SK-N-SH treated with all-trans-retinoic acid at 6 μM for 48 hours (cell line): ENCODE measurements at regions not wholly inside any gene's neighbourhood (a gene's known extent, or its start where the extent isn't known, plus 50 kb on each side); places are given as distances from the start of the nearest gene placed in this dataset.

Source experiments
- ATAC-seq: fragments of 200-7000 bp; cut with Tn5 transposase; 3 replicates; pipeline ENCODE4 v1.9.1; 2020; ENCODE audit warnings: mild to moderate bottlenecking, moderate library complexity
- ARNTL ChIP-seq: fragments of 450-650 bp; formaldehyde crosslinking; IDR thresholded peaks from 2 replicates; pipeline ENCODE4 v1.5.0; 2020; ENCODE audit warnings: low read depth, mild to moderate bottlenecking, moderate library complexity, borderline replicate concordance
- BACH2 ChIP-seq: fragments of 250-450 bp; sonication (Bioruptor Pico); IDR thresholded peaks from 2 replicates; pipeline ENCODE4 v1.9.0; 2021; ENCODE audit warnings: mild to moderate bottlenecking, borderline replicate concordance
- CSDC2 ChIP-seq: fragments of 250-450 bp; sonication (Bioruptor Pico); IDR thresholded peaks from 2 replicates; pipeline ENCODE4 v1.5.0; 2020; ENCODE audit warnings: mild to moderate bottlenecking, moderate library complexity
- CSRNP3 ChIP-seq: fragments of 250-450 bp; sonication (Bioruptor Pico); IDR thresholded peaks from 2 replicates; pipeline ENCODE4 v1.5.1; 2021; ENCODE audit warnings: mild to moderate bottlenecking, moderate library complexity
- ESRRG ChIP-seq: fragments of 250-450 bp; sonication (Bioruptor Pico); IDR thresholded peaks from 2 replicates; pipeline ENCODE4 v1.6.1; 2021; ENCODE audit warnings: mild to moderate bottlenecking
- GLIS3 ChIP-seq: fragments of 250-450 bp; sonication (Bioruptor Pico); IDR thresholded peaks from 2 replicates; pipeline ENCODE4 v1.5.0; 2020; ENCODE audit warnings: mild to moderate bottlenecking, moderate library complexity
- ISL1 ChIP-seq: fragments of 250-450 bp; sonication (Bioruptor Pico); IDR thresholded peaks from 2 replicates; pipeline ENCODE4 v2.1.2; 2022; ENCODE audit warnings: mild to moderate bottlenecking, moderate library complexity
- OSR1 ChIP-seq: fragments of 250-450 bp; sonication (Bioruptor Pico); IDR thresholded peaks from 2 replicates; pipeline ENCODE4 v1.8.0; 2022; ENCODE audit warnings: moderate library complexity, mild to moderate bottlenecking, inconsistent platforms
- PATZ1 ChIP-seq: fragments of 250-450 bp; sonication (Bioruptor Pico); IDR thresholded peaks from 2 replicates; pipeline ENCODE4 v1.8.0; 2020; ENCODE audit warnings: mild to moderate bottlenecking, moderate library complexity, borderline replicate concordance
- POU6F1 ChIP-seq: fragments of 250-450 bp; sonication (Bioruptor Pico); IDR thresholded peaks from 2 replicates; pipeline ENCODE4 v1.8.0; 2021; ENCODE audit warnings: low read depth, mild to moderate bottlenecking, moderate library complexity, borderline replicate concordance
- PPARA ChIP-seq: fragments of 250-450 bp; sonication (Bioruptor Pico); IDR thresholded peaks from 2 replicates; pipeline ENCODE4 v1.5.0; 2020; ENCODE audit warnings: mild to moderate bottlenecking, borderline replicate concordance
- RARB ChIP-seq: fragments of 250-450 bp; sonication (Bioruptor Pico); IDR thresholded peaks from 2 replicates; pipeline ENCODE4 v1.8.0; 2021; ENCODE audit warnings: mild to moderate bottlenecking, moderate library complexity
- SNAI2 ChIP-seq: fragments of 250-450 bp; sonication (Bioruptor Pico); IDR thresholded peaks from 2 replicates; pipeline ENCODE4 v1.5.0; 2020; ENCODE audit warnings: mild to moderate bottlenecking, moderate library complexity
- TOX ChIP-seq: fragments of 250-450 bp; sonication (Bioruptor Pico); IDR thresholded peaks from 2 replicates; pipeline ENCODE4 v1.8.0; 2021; ENCODE audit warnings: mild to moderate bottlenecking, moderate library complexity, borderline replicate concordance
- TSHZ2 ChIP-seq: fragments of 250-450 bp; sonication (Bioruptor Pico); IDR thresholded peaks from 2 replicates; pipeline ENCODE4 v1.5.0; 2020; ENCODE audit warnings: mild to moderate bottlenecking, moderate library complexity
- ZC3H10 ChIP-seq: fragments of 250-450 bp; sonication (Bioruptor Pico); IDR thresholded peaks from 2 replicates; pipeline ENCODE4 v1.5.1; 2021; ENCODE audit warnings: mild to moderate bottlenecking, moderate library complexity
- ZFP3 ChIP-seq: fragments of 250-450 bp; sonication (Bioruptor Pico); IDR thresholded peaks from 2 replicates; pipeline ENCODE4 v1.5.0; 2020; ENCODE audit warnings: mild to moderate bottlenecking, moderate library complexity
- ZNF565 ChIP-seq: fragments of 450-650 bp; formaldehyde crosslinking; conservative IDR thresholded peaks from 2 replicates; pipeline ENCODE4 v1.5.0; 2020; ENCODE audit warnings: low read depth, mild to moderate bottlenecking, moderate library complexity
- ZNF70 ChIP-seq: fragments of 450-650 bp; formaldehyde crosslinking; IDR thresholded peaks from 2 replicates; pipeline ENCODE4 v1.5.0; 2020; ENCODE audit warnings: mild to moderate bottlenecking, moderate library complexity
- ZNF8 ChIP-seq: fragments of 450-650 bp; formaldehyde crosslinking; IDR thresholded peaks from 2 replicates; pipeline ENCODE4 v1.5.0; 2020; ENCODE audit warnings: mild to moderate bottlenecking, moderate library complexity

GRCh38 chr3:27559381-27559780, 75.2 kb upstream of the SLC4A7 start (continued):
- TF ChIP-seq POU6F1 (CRISPR knock-in tag): no peak
- TF ChIP-seq ZFP3 (CRISPR knock-in tag): no peak
- TF ChIP-seq PATZ1 (CRISPR knock-in tag): no peak

GRCh38 chr3:27557411-27557810, 73.2 kb upstream of the SLC4A7 start:
- TF ChIP-seq ZFP3 (CRISPR knock-in tag) (no peak), BACH2 (CRISPR knock-in tag) (no peak), ZNF70 (CRISPR knock-in tag) (no peak), ESRRG (CRISPR knock-in tag) (no peak), TSHZ2 (CRISPR knock-in tag) (no peak), CSRNP3 (no peak), ZNF8 (CRISPR knock-in tag) (no peak), PPARA (CRISPR knock-in tag) (no peak), PATZ1 (CRISPR knock-in tag) (no peak), RARB (CRISPR knock-in tag) (no peak), ZNF565 (CRISPR knock-in tag) (no peak), GLIS3 (CRISPR knock-in tag) (no peak), ZC3H10 (CRISPR knock-in tag) (no peak), ISL1 (no peak), POU6F1 (CRISPR knock-in tag) (no peak), ARNTL (CRISPR knock-in tag) (no peak), SNAI2 (CRISPR knock-in tag) (no peak), CSDC2 (CRISPR knock-in tag) (no peak), TOX (no peak)
- TF ChIP-seq, all 23 proteins: peak for 0
- no peak for ATAC-seq

- ATAC-seq: peak; percentile 36; the same call in 2 of the 3 replicates
- TF ChIP-seq PATZ1 (CRISPR knock-in tag) (no peak), PPARA (CRISPR knock-in tag) (no peak), GLIS3 (CRISPR knock-in tag) (no peak), ZNF8 (CRISPR knock-in tag) (no peak), ZC3H10 (CRISPR knock-in tag) (no peak), OSR1 (no peak), TOX (no peak), CSRNP3 (no peak), POU6F1 (CRISPR knock-in tag) (no peak)
Measured at GRCh38 chr3:27556887-27557286, 72.7 kb upstream of the SLC4A7 start.
